ENCODE measurements at regions not wholly inside any gene's neighbourhood (a gene's known extent, or its start where the extent isn't known, plus 50 kb on each side); places are given as distances from the start of the nearest gene placed in this dataset.

GRCh38 chr12:39240587-39240986 lies 202.3 kb downstream of the KIF21A start:
- Histone ChIP-seq H3K4me3 (no peak overlapping the region), H3K9me3 (no peaks in the 10 kb centered on the region), H3K27ac (no peak overlapping the region), H3K36me3 (no peaks in the 10 kb centered on the region), H3K27me3 (replicated peaks; ENCODE audit: insufficient read depth) (no peaks in the 10 kb centered on the region), H3K4me1 (replicated peaks) (no peaks in the 10 kb centered on the region)
- no peak for DNase-seq (ENCODE audit: low spot score)
- TF ChIP-seq CTCF (IDR thresholded peaks at IDR 0.05) = no peak
- no peak for TF ChIP-seq POLR2AphosphoS5 (IDR thresholded peaks at IDR 0.05)
- no peak for TF ChIP-seq POLR2A (IDR thresholded peaks at IDR 0.05)
- intact Hi-C loops (cut with DNase I) = no loop called here
- 59% methylated on average over 1 of the region's 1 CpG for WGBS

GRCh38 chr12:39239490-39240486 lies 203.1 kb downstream of the KIF21A start:
- WGBS = 28% methylated on average over 5 of the region's 5 CpGs
- Histone ChIP-seq H3K9me3 (no peaks in the 10 kb centered on the region), H3K4me1 (replicated peaks) (no peaks in the 10 kb centered on the region), H3K27ac (peak overlapping the region in 1 of 2 donors; percentile 20), H3K27me3 (replicated peaks; ENCODE audit: insufficient read depth) (no peaks in the 10 kb centered on the region), H3K36me3 (no peaks in the 10 kb centered on the region), H3K4me3 (no peak overlapping the region)
- no peak for DNase-seq (ENCODE audit: low spot score)
- TF ChIP-seq POLR2A (IDR thresholded peaks at IDR 0.05) = no peak
- TF ChIP-seq CTCF (IDR thresholded peaks at IDR 0.05) = no peak
- TF ChIP-seq POLR2AphosphoS5 (IDR thresholded peaks at IDR 0.05) = no peak
- intact Hi-C loops (cut with DNase I) = no loop called here

GRCh38 chr12:39237004-39237403 lies 205.9 kb downstream of the KIF21A start:
- H3K36me3 ChIP-seq = no peaks in the 10 kb centered on the region
- H3K4me1 ChIP-seq (replicated peaks) = no peaks in the 10 kb centered on the region
- WGBS = 19% methylated on average over 2 of the region's 2 CpGs
- H3K4me3 ChIP-seq = no peak overlapping the region
- TF ChIP-seq POLR2AphosphoS5 (IDR thresholded peaks at IDR 0.05) (peak; percentile 63), CTCF (IDR thresholded peaks at IDR 0.05) (no peak)
- no peaks in the 10 kb centered on the region for H3K27me3 ChIP-seq (replicated peaks; ENCODE audit: insufficient read depth)
- H3K9me3 ChIP-seq = no peaks in the 10 kb centered on the region
- no peak for DNase-seq (ENCODE audit: low spot score)
- no peak overlapping the region for H3K27ac ChIP-seq
- intact Hi-C loops (cut with DNase I) = no loop called here

DNA sequence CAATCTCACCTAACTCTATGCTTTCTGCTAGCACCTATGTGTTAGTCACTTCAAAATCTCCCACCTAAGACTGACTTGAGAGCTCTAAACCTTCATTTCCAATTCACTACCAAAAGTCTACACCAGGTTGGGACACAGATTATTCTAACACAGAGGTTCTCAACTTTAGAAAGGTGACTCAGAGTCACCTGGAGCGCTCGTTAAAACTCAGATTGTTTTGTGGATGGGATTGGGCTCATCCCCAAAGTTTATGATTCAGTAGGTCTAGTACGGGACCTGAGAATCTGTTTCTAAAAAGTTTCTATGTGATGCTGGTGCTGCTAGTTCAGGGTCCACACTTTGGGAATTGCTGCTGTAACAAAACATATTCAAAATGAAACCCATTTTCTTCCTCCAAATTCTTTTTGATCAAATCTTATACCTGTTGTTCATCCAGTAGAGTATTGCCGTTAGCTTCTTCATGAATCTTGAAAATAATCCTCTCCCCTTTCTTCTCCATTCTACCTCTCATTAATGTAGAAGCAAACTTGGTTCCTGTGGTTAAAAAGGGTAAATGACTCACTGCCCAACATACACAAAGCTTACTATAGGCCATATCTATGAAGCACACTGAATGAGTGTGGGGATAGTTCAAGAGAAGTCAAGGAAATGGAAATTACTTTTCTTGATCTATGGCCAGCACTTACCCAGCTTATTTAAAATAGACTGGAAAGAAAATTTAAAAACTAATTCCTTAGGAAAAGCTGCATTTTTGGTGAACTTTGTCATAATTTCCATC lies 206.7 kb downstream of the KIF21A start:
- no peak for TF ChIP-seq CTCF (IDR thresholded peaks at IDR 0.05)
- TF ChIP-seq POLR2AphosphoS5 (IDR thresholded peaks at IDR 0.05) = no peak
- no peak for TF ChIP-seq POLR2A (IDR thresholded peaks at IDR 0.05)
- Histone ChIP-seq H3K4me3 (no peak overlapping the region), H3K27ac (no peak overlapping the region), H3K9me3 (no peaks in the 10 kb centered on the region), H3K27me3 (replicated peaks; ENCODE audit: insufficient read depth) (no peaks in the 10 kb centered on the region), H3K36me3 (no peaks in the 10 kb centered on the region), H3K4me1 (replicated peaks) (no peaks in the 10 kb centered on the region)
- intact Hi-C loops (cut with DNase I) = no loop called here
- no peak for DNase-seq (ENCODE audit: low spot score)
- WGBS = 95% methylated on average over 4 of the region's 4 CpGs
